ENCODE measurements at regions not wholly inside any gene's neighbourhood (a gene's known extent, or its start where the extent isn't known, plus 50 kb on each side); places are given as distances from the start of the nearest gene placed in this dataset.
A peak's percentile ranks its signal among the peaks of the same experiment; 100 is the strongest.

GRCh38 chr7:16234493-16235146, 186.7 kb downstream of the CRPPA start:
- Histone ChIP-seq H3K9ac (ENCODE audit: low read depth, low read length) (no peak overlapping the region), H2BK5ac (ENCODE audit: low read depth, low read length, poor library complexity, severe bottlenecking) (no peak overlapping the region), H3K79me1 (ENCODE audit: low read depth in 1 of 2, low read length in 2 of 2) (no peaks in the 10 kb centered on the region), H4K8ac (ENCODE audit: low read depth in 2 of 2, low read length in 2 of 2) (no peak overlapping the region), H3K36me3 (ENCODE audit: control insufficient read depth, insufficient read depth, low read length) (no peaks in the 10 kb centered on the region), H2AK5ac (ENCODE audit: low read depth, low read length) (no peak overlapping the region), H3K4me2 (ENCODE audit: low read depth, low read length) (no peak overlapping the region), H3K56ac (ENCODE audit: extremely low read depth, insufficient read depth, low read length) (no peak overlapping the region), H3K4ac (ENCODE audit: low read depth, low read length) (no peak overlapping the region), H4K20me1 (ENCODE audit: insufficient read depth, low read length) (no peaks in the 10 kb centered on the region), H3K18ac (ENCODE audit: low read depth, low read length) (no peak overlapping the region), H2AFZ (replicated peaks; ENCODE audit: low read length, poor library complexity) (no peak overlapping the region), H3K27ac (ENCODE audit: insufficient read depth, low read length) (no peak overlapping the region), H3K4me1 (ENCODE audit: control insufficient read depth, insufficient read depth, low read length) (no peaks in the 10 kb centered on the region), H3K9me1 (ENCODE audit: insufficient read depth, low read length) (no peaks in the 10 kb centered on the region), H4K5ac (ENCODE audit: low read depth, low read length) (no peak overlapping the region), H2AK9ac (replicated peaks; ENCODE audit: low read depth, low read length, poor library complexity) (no peak overlapping the region), H2BK20ac (ENCODE audit: low read depth, low read length) (no peak overlapping the region), H3K4me3 (ENCODE audit: insufficient read depth, low read depth, low read length) (no peak overlapping the region), H4K91ac (ENCODE audit: insufficient read depth, low read depth, low read length) (no peak overlapping the region), H2BK15ac (ENCODE audit: low read depth, low read length) (no peak overlapping the region), H3K14ac (replicated peaks; ENCODE audit: low read depth, low read length) (no peak overlapping the region), H3K27me3 (ENCODE audit: control insufficient read depth, insufficient read depth, low read length) (no peaks in the 10 kb centered on the region), H3K23ac (ENCODE audit: low read depth, low read length) (no peak overlapping the region), H2BK120ac (ENCODE audit: low read depth, low read length) (no peak overlapping the region), H3K9me3 (ENCODE audit: control insufficient read depth, insufficient read depth, low read length) (peaks cover 5% of the 10 kb centered on the region)
- TF ChIP-seq CEBPB (IDR thresholded peaks at IDR 0.05; ENCODE audit: low read depth, low read length) (no peak), RCOR1 (IDR thresholded peaks at IDR 0.05; ENCODE audit: insufficient replicate concordance, low read length) (no peak), MAFK (IDR thresholded peaks at IDR 0.05; ENCODE audit: low read depth, low read length) (no peak), NFE2L2 (IDR thresholded peaks at IDR 0.05; ENCODE audit: low read depth, low read length) (peak; percentile 22; the same call in 1 of the 2 replicates), MAZ (IDR thresholded peaks at IDR 0.05; ENCODE audit: borderline replicate concordance, low read depth, low read length) (no peak), POLR2A (IDR thresholded peaks at IDR 0.05; ENCODE audit: low read depth, low read length) (no peak), RFX5 (IDR thresholded peaks at IDR 0.05; ENCODE audit: low read depth, low read length) (no peak)
- TF ChIP-seq, protein P1, sequence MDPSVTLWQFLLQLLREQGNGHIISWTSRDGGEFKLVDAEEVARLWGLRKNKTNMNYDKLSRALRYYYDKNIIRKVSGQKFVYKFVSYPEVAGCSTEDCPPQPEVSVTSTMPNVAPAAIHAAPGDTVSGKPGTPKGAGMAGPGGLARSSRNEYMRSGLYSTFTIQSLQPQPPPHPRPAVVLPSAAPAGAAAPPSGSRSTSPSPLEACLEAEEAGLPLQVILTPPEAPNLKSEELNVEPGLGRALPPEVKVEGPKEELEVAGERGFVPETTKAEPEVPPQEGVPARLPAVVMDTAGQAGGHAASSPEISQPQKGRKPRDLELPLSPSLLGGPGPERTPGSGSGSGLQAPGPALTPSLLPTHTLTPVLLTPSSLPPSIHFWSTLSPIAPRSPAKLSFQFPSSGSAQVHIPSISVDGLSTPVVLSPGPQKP (IDR thresholded peaks at IDR 0.05; ENCODE audit: borderline replicate concordance, low read depth, low read length): no peak
- ATAC-seq (ENCODE audit: low read depth) (no peak), DNase-seq (no peak)
- intact Hi-C loops (cut with micrococcal nuclease) (no loop called here), dilution Hi-C loops (cut with HindIII; ENCODE audit: low sequenced_read_pairs, unreplicated experiment) (no loop called here), in situ Hi-C loops (cut with MboI; ENCODE audit: low sequenced_read_pairs) (no loop called here)
- no TSS peak for BruUV-seq (replicated peaks)
- ChIA-PET CTCF (interaction anchor here (0.6 kb wide), 1 partner anchor 931 kb away, joined by 3 read pairs; no protein-coding TSS in a partner anchor), POLR2A (ENCODE audit: unreplicated experiment) (no interaction called here)
- no CpG with 5 or more reads among the region's 2 CpGs for WGBS, 2 experiments (ENCODE audit: extremely low coverage in 2 of 2, insufficient read length in 1 of 2)
